HepG2 (cell line): ENCODE measurements at regions not wholly inside any gene's neighbourhood (a gene's known extent, or its start where the extent isn't known, plus 50 kb on each side); places are given as distances from the start of the nearest gene placed in this dataset.

Experiments
- ATAC-seq: fragments of 200-7000 bp; cut with Tn5 transposase; 3 replicates; pipeline ENCODE4 v1.9.1; 2020; ENCODE audit warnings: mild to moderate bottlenecking, moderate library complexity
- BruUV-seq: library from RNA; stranded (reverse); fragments of 400-500 nt; replicated peaks from 2 replicates; lab custom pipeline; 2021; lab: Mats Ljungman, UMichigan
- CTCF ChIA-PET: fragments of 300-600 bp; formaldehyde crosslinking; extraction: SDS; loops from one replicate; lab custom pipeline; 2021; ENCODE audit warnings: low total read pairs, inconsistent platforms, low intra/inter-chr PET ratio; lab: Yijun Ruan, JAX
- POLR2A ChIA-PET: fragments of 350-600 bp; sonication (Branson Sonifier 250); formaldehyde crosslinking; loops from one replicate; lab custom pipeline; 2020; ENCODE audit warnings: antibody characterized with exemption, inconsistent platforms; lab: Yijun Ruan, JAX
- DNase-seq: peaks from one replicate; pipeline ENCODE4 v3.0.0-alpha.2; 2015; ENCODE audit warnings: low spot score
- FAIRE-seq: peaks from 3 replicates; lab custom pipeline; 2011; peaks lifted over from hg19 to GRCh38; lab: Jason Lieb, UNC
- H2AFZ ChIP-seq: one replicate; pipeline ENCODE4 v1.6.1; 2011; ENCODE audit warnings: low read length, inconsistent platforms
- H3K27ac ChIP-seq: fragments of 300-600 bp; 3 replicates; pipeline ENCODE4 v1.8.0; 2011; ENCODE audit warnings: mixed run types, mild to moderate bottlenecking, mixed read lengths, low read length, inconsistent platforms; ENCODE audit not compliant: insufficient read depth; ENCODE audit errors: extremely low read length
- H3K27me3 ChIP-seq, 2 experiments: fragments of 200-600 bp in 1 of 2; 2 replicates in 1 of 2; 3 replicates in 1 of 2; pipeline versions ENCODE4 v1.6.0 to v1.8.0; 2011; ENCODE audit warnings: low read length in 2 of 2, mild to moderate bottlenecking in 2 of 2, moderate library complexity in 2 of 2, inconsistent platforms in 1 of 2; ENCODE audit not compliant: insufficient read depth in 2 of 2, control insufficient read depth in 1 of 2
- H3K36me3 ChIP-seq, 2 experiments: fragments of 200-600 bp in 1 of 2; replicated peaks in 1 of 2; 2 replicates in 1 of 2; 3 replicates in 1 of 2; pipeline versions ENCODE4 v1.5.1 to v1.8.0; 2011; ENCODE audit warnings: low read length in 2 of 2, inconsistent platforms in 1 of 2; ENCODE audit not compliant: insufficient read depth in 2 of 2, control insufficient read depth in 1 of 2
- H3K4me1 ChIP-seq: 2 replicates; pipeline ENCODE4 v1.5.1; 2012; ENCODE audit warnings: low read length, inconsistent platforms; ENCODE audit not compliant: insufficient read depth
- H3K4me2 ChIP-seq: 2 replicates; pipeline ENCODE4 v1.6.0; 2011; ENCODE audit warnings: low read depth, low read length, inconsistent platforms
- H3K4me3 ChIP-seq, 3 experiments: fragments of 200-600 bp in 1 of 3; sonication (generic), shearing (Covaris generic) in 1 of 3; replicated peaks in 1 of 3; 2 replicates each; pipeline ENCODE4 v1.5.1; 2011 to 2016; ENCODE audit warnings: low read length in 3 of 3, inconsistent platforms in 2 of 3, low read depth in 2 of 3, mild to moderate bottlenecking in 2 of 3, control low read depth in 1 of 3, mixed read lengths in 1 of 3; ENCODE audit not compliant: insufficient read depth in 1 of 3
- H3K79me2 ChIP-seq: one replicate; pipeline ENCODE4 v1.6.1; 2011; ENCODE audit warnings: low read length, inconsistent platforms; ENCODE audit not compliant: insufficient read depth
- H3K9ac ChIP-seq: 2 replicates; pipeline ENCODE4 v1.6.0; 2011; ENCODE audit warnings: mild to moderate bottlenecking, low read depth, low read length, inconsistent platforms; ENCODE audit not compliant: insufficient read depth
- H3K9me3 ChIP-seq: 2 replicates; pipeline ENCODE4 v1.5.1; 2012; ENCODE audit warnings: mild to moderate bottlenecking, low read length
- H4K20me1 ChIP-seq: 2 replicates; pipeline ENCODE4 v1.6.0; 2011; ENCODE audit warnings: inconsistent platforms, mild to moderate bottlenecking, low read length, moderate library complexity; ENCODE audit not compliant: insufficient read depth
- ELF1 ChIP-seq: sonication (generic); formaldehyde crosslinking; IDR thresholded peaks from 2 replicates; pipeline ENCODE4 v1.4.0; 2020; ENCODE audit warnings: missing genetic modification reagents
- PHF20 ChIP-seq: sonication (generic); formaldehyde crosslinking; IDR thresholded peaks from 2 replicates; pipeline ENCODE4 v1.5.0; 2020; ENCODE audit warnings: mild to moderate bottlenecking, missing genetic modification reagents
- SOX5 ChIP-seq: IDR thresholded peaks from 2 replicates; pipeline ENCODE4 v1.6.1; 2016; ENCODE audit warnings: borderline replicate concordance
- TEAD3 ChIP-seq: optimal IDR thresholded peaks from 2 replicates; pipeline ENCODE3; 2016; ENCODE audit warnings: borderline replicate concordance
- ZNF136 ChIP-seq: sonication (generic); formaldehyde crosslinking; IDR thresholded peaks from 2 replicates; pipeline ENCODE4 v1.8.1; 2022; ENCODE audit warnings: low read depth, mild to moderate bottlenecking, moderate library complexity, missing genetic modification reagents
- in situ Hi-C: cut with HindIII; loops from 2 replicates; pipeline ENCODE4 v1.10.0; 2017; ENCODE audit warnings: low pct_unique_long_range_greater_than_20kb; ENCODE audit not compliant: extremely low pct_ligation_motif_present
- intact Hi-C: fragments of 100-400 bp; cut with micrococcal nuclease; formaldehyde crosslinking; loops from one replicate; pipeline ENCODE4 v1.10.0; 2022; ENCODE audit not compliant: unreplicated experiment
- TF ChIP-seq, protein P1 (sequence below): sonication (generic); formaldehyde crosslinking; IDR thresholded peaks from 2 replicates; pipeline ENCODE4 v1.5.1; 2020; ENCODE audit warnings: mild to moderate bottlenecking, moderate library complexity, missing genetic modification reagents
- TF ChIP-seq, protein P2 (sequence below): sonication (generic); formaldehyde crosslinking; IDR thresholded peaks from 2 replicates; pipeline ENCODE4 v1.4.0; 2020; ENCODE audit warnings: missing genetic modification reagents
- TF ChIP-seq, protein P3 (sequence below): sonication (generic); formaldehyde crosslinking; conservative IDR thresholded peaks from 2 replicates; pipeline ENCODE4 v1.4.0; 2020; ENCODE audit warnings: mild to moderate bottlenecking, missing genetic modification reagents, moderate library complexity

DNA sequence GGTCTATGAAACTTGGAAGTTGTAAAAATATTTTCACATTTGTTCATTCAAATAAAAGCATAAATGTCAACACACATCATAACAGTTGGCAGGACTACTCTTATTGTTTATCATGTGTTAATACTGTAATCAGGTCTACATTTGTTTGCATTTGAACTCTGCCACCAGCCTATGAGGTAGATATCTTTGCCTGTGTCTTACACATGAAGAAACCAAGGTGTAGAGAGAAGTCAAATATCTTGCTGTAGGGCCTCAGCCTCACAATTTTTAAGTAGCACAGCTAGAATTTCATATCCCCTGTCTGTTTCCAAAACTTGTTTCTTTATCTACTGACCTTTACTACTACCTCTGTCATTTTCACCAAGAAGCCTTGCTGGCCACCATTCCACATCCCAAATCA, 161.9 kb downstream of the ZIC4 start:
- Histone ChIP-seq H3K27ac (no peak overlapping the region), H3K27me3 (no peaks in the 10 kb centered on the region), H2AFZ (no peak overlapping the region), H3K4me1 (no peaks in the 10 kb centered on the region), H4K20me1 (no peaks in the 10 kb centered on the region), H3K79me2 (no peaks in the 10 kb centered on the region), H3K9me3 (no peaks in the 10 kb centered on the region), H3K4me3 (no peak overlapping the region), H3K4me2 (no peak overlapping the region), H3K36me3 (no peaks in the 10 kb centered on the region), H3K9ac (no peak overlapping the region)
- POLR2A ChIA-PET = no interaction called here
- ATAC-seq (no peak), DNase-seq (no peak), FAIRE-seq (no peak)
- BruUV-seq = no TSS peak
- in situ Hi-C loops (no loop called here), intact Hi-C loops (no loop called here)
- CTCF ChIA-PET = no interaction called here
- TF ChIP-seq PHF20 (CRISPR knock-in tag) (no peak), ELF1 (CRISPR knock-in tag) (no peak), SOX5 (no peak), TEAD3 (CRISPR knock-in tag) (no peak), ZNF136 (CRISPR knock-in tag) (no peak)
- TF ChIP-seq, protein P1, sequence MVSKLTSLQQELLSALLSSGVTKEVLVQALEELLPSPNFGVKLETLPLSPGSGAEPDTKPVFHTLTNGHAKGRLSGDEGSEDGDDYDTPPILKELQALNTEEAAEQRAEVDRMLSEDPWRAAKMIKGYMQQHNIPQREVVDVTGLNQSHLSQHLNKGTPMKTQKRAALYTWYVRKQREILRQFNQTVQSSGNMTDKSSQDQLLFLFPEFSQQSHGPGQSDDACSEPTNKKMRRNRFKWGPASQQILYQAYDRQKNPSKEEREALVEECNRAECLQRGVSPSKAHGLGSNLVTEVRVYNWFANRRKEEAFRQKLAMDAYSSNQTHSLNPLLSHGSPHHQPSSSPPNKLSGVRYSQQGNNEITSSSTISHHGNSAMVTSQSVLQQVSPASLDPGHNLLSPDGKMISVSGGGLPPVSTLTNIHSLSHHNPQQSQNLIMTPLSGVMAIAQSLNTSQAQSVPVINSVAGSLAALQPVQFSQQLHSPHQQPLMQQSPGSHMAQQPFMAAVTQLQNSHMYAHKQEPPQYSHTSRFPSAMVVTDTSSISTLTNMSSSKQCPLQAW (CRISPR knock-in tag) = no peak
- TF ChIP-seq, protein P2, sequence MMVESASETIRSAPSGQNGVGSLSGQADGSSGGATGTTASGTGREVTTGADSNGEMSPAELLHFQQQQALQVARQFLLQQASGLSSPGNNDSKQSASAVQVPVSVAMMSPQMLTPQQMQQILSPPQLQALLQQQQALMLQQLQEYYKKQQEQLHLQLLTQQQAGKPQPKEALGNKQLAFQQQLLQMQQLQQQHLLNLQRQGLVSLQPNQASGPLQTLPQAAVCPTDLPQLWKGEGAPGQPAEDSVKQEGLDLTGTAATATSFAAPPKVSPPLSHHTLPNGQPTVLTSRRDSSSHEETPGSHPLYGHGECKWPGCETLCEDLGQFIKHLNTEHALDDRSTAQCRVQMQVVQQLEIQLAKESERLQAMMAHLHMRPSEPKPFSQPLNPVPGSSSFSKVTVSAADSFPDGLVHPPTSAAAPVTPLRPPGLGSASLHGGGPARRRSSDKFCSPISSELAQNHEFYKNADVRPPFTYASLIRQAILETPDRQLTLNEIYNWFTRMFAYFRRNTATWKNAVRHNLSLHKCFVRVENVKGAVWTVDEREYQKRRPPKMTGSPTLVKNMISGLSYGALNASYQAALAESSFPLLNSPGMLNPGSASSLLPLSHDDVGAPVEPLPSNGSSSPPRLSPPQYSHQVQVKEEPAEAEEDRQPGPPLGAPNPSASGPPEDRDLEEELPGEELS (CRISPR knock-in tag) = no peak
- TF ChIP-seq, protein P3, sequence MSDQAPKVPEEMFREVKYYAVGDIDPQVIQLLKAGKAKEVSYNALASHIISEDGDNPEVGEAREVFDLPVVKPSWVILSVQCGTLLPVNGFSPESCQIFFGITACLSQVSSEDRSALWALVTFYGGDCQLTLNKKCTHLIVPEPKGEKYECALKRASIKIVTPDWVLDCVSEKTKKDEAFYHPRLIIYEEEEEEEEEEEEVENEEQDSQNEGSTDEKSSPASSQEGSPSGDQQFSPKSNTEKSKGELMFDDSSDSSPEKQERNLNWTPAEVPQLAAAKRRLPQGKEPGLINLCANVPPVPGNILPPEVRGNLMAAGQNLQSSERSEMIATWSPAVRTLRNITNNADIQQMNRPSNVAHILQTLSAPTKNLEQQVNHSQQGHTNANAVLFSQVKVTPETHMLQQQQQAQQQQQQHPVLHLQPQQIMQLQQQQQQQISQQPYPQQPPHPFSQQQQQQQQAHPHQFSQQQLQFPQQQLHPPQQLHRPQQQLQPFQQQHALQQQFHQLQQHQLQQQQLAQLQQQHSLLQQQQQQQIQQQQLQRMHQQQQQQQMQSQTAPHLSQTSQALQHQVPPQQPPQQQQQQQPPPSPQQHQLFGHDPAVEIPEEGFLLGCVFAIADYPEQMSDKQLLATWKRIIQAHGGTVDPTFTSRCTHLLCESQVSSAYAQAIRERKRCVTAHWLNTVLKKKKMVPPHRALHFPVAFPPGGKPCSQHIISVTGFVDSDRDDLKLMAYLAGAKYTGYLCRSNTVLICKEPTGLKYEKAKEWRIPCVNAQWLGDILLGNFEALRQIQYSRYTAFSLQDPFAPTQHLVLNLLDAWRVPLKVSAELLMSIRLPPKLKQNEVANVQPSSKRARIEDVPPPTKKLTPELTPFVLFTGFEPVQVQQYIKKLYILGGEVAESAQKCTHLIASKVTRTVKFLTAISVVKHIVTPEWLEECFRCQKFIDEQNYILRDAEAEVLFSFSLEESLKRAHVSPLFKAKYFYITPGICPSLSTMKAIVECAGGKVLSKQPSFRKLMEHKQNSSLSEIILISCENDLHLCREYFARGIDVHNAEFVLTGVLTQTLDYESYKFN (CRISPR knock-in tag) = no peak
